Thyroid gland (tissue), 4 donors: ENCODE measurements at regions not wholly inside any gene's neighbourhood (a gene's known extent, or its start where the extent isn't known, plus 50 kb on each side); places are given as distances from the start of the nearest gene placed in this dataset.

ENCODE experiments used
- DNase-seq, 2 donors: peaks; one replicate each; pipeline ENCODE4 v3.0.0-alpha.2; 2019
- H3K27ac ChIP-seq, 3 donors: fragments of 200-600 bp; sonication (generic); 1 replicate in 2 of 3; 2 replicates in 1 of 3; pipeline ENCODE4 v1.5.1; 2016 to 2019; ENCODE audit warnings: mild to moderate bottlenecking in 1 of 3, moderate library complexity in 1 of 3
- H3K27me3 ChIP-seq: fragments of 200-600 bp; sonication (generic); one replicate; pipeline ENCODE4 v1.5.1; 2019
- H3K36me3 ChIP-seq, 2 donors: fragments of 200-600 bp; sonication (generic); one replicate each; pipeline ENCODE4 v1.5.1; 2016 to 2019
- H3K4me1 ChIP-seq, 2 donors: fragments of 200-600 bp; sonication (generic); one replicate each; pipeline ENCODE4 v1.5.1; 2017 to 2019
- H3K4me3 ChIP-seq, 3 donors: fragments of 200-600 bp; sonication (generic); replicated peaks in 1 of 3; 1 replicate in 2 of 3; 2 replicates in 1 of 3; pipeline ENCODE4 v1.5.1; 2016; ENCODE audit warnings: mild to moderate bottlenecking in 1 of 3
- H3K9me3 ChIP-seq: fragments of 200-600 bp; sonication (generic); one replicate; pipeline ENCODE4 v1.5.1; 2017
- POLR2A ChIP-seq, 2 donors: fragments of 450-650 bp; IDR thresholded peaks; one replicate each; pipeline ENCODE4 v1.6.1; 2017; ENCODE audit warnings: antibody characterized with exemption in 2 of 2, mild to moderate bottlenecking in 2 of 2, moderate library complexity in 1 of 2
- WGBS, 2 donors: methylation state at CpG; one replicate each; pipeline ENCODE4 v1.1.5; 2017; 5-methylcytosine and 5-hydroxymethylcytosine counted together
- intact Hi-C: fragments of 100-400 bp; cut with DNase I; formaldehyde crosslinking; loops from one replicate; pipeline ENCODE4 v1.15.1; 2023
- TF ChIP-seq, protein P1 (sequence below), 6 experiments: fragments of 200-600 bp in 3 of 6; fragments of 450-650 bp in 3 of 6; sonication (generic) in 3 of 6; IDR thresholded peaks; one replicate each; pipeline ENCODE4 v1.5.1; 2016 to 2019; ENCODE audit warnings: antibody characterized with exemption in 6 of 6, mild to moderate bottlenecking in 2 of 6, inconsistent platforms in 1 of 6, moderate library complexity in 1 of 6

DNA sequence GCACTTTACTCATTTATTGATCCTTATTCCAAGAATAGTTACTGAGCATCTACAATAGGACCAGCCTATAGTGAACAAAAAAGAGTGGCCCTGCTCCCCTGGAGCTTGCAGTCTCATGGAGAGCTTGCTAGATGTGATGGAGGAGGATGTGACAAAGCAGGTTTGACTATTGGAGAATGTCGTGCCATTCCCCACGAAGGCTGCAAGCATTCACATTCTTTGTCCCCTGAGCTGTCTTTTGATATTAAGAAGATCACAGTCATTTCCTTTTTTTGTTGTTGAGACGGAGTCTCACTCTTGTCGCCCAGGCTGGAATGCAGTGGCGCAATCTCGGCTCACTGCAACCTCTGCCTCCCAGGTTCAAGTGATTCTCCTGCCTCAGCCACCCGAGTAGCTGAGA is 115.0 kb upstream of the ADAMTS18 start:
- Histone ChIP-seq H3K27me3 (no peaks in the 10 kb centered on the region), H3K36me3 (no peaks in the 10 kb centered on the region), H3K4me1 (peaks cover 16 to 24% of the 10 kb centered on the region in 2 donors), H3K4me3 (no peak overlapping the region), H3K9me3 (no peaks in the 10 kb centered on the region), H3K27ac (no peak overlapping the region)
- intact Hi-C loops = no loop called here
- TF ChIP-seq POLR2A (IDR thresholded peaks at IDR 0.05) = no peak
- TF ChIP-seq, protein P1, sequence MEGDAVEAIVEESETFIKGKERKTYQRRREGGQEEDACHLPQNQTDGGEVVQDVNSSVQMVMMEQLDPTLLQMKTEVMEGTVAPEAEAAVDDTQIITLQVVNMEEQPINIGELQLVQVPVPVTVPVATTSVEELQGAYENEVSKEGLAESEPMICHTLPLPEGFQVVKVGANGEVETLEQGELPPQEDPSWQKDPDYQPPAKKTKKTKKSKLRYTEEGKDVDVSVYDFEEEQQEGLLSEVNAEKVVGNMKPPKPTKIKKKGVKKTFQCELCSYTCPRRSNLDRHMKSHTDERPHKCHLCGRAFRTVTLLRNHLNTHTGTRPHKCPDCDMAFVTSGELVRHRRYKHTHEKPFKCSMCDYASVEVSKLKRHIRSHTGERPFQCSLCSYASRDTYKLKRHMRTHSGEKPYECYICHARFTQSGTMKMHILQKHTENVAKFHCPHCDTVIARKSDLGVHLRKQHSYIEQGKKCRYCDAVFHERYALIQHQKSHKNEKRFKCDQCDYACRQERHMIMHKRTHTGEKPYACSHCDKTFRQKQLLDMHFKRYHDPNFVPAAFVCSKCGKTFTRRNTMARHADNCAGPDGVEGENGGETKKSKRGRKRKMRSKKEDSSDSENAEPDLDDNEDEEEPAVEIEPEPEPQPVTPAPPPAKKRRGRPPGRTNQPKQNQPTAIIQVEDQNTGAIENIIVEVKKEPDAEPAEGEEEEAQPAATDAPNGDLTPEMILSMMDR (IDR thresholded peaks at IDR 0.05) = no peak
- 85 to 86% methylated on average over 7 of the region's 7 CpGs for WGBS, 2 donors
- DNase-seq = no peak

DNA sequence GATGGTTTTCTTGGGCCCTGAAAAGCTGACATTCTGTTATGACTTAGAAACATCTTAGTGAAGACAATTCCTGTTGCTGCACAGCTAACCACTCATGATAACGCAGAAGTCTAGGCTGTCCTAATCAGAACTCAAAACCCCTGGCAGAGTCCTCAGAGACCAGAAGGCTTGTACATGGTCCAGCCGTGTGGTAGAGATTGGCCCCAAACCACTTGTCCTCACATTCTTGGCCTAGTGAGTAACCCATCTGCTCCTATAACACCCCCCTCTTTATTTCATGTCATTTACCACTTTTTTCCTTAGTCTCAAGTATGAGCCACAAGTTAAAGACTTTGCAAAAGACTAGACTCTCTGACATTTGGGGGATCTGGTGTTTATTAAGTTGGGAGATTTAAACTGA is 116.5 kb upstream of the ADAMTS18 start:
- H3K4me3 ChIP-seq = no peak overlapping the region
- H3K36me3 ChIP-seq = no peaks in the 10 kb centered on the region
- DNase-seq = no peak
- no peaks in the 10 kb centered on the region for H3K9me3 ChIP-seq
- intact Hi-C loops = no loop called here
- TF ChIP-seq, protein P1 (IDR thresholded peaks at IDR 0.05) = no peak
- TF ChIP-seq POLR2A (IDR thresholded peaks at IDR 0.05) = no peak
- no peak overlapping the region for H3K27ac ChIP-seq
- H3K27me3 ChIP-seq = no peaks in the 10 kb centered on the region
- peaks cover 28 to 35% of the 10 kb centered on the region in 2 donors for H3K4me1 ChIP-seq
- WGBS, 2 donors = 87 to 88% methylated on average over 2 of the region's 2 CpGs

DNA sequence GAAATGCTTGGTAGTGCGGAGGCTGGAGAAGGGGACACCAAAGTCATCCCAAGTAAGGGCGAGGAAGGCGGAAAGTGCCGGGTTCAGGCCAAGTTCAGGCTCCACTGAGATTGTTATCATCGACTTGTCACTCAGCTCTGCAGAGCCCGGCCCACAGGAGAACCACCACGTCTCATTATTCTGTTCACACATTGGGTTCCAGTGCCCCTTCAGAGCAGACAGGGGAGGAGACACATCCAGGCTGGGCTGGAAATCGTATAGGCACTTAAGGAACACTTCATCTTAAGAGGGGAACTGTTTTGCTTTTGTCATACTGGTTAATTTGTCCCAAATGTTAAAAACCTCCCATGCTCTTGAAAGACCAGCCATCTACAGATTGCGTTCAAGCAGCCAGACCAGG is 118.3 kb upstream of the ADAMTS18 start:
- intact Hi-C loops = no loop called here
- Histone ChIP-seq H3K27ac (peak overlapping the region in 1 of 3 donors; percentile 6), H3K27me3 (no peaks in the 10 kb centered on the region), H3K4me1 (peaks cover 32 to 43% of the 10 kb centered on the region in 2 donors), H3K36me3 (no peaks in the 10 kb centered on the region), H3K4me3 (no peak overlapping the region), H3K9me3 (no peaks in the 10 kb centered on the region)
- 19 to 40% methylated on average over 9 of the region's 9 CpGs for WGBS, 2 donors
- DNase-seq = peak; percentile 65 to 76
- TF ChIP-seq, protein P1 (IDR thresholded peaks at IDR 0.05) = no peak
- no peak for TF ChIP-seq POLR2A (IDR thresholded peaks at IDR 0.05)

DNA sequence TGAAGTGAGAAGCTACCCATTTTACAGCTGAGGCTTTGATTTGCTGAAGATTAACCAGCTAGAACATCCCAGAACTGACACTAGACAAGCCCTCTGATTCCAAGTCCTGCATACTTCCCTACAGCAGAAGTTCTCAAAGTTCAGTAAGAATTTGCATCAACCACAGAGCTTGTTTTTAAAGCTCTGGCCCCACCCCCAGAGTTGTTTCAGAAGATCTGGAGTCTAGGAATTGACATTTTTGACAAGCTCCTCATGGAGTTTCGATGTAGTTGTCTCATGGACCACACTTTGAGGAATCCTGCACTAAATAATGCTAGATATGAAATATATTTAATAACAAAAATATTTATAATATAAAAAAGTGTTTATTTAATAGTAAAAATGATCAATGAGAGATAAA is 120.3 kb upstream of the ADAMTS18 start:
- H3K9me3 ChIP-seq = no peaks in the 10 kb centered on the region
- no peaks in the 10 kb centered on the region for H3K27me3 ChIP-seq
- H3K4me1 ChIP-seq = peaks cover 32 to 43% of the 10 kb centered on the region in 2 donors
- 63 to 87% methylated on average over 1 of the region's 1 CpG for WGBS, 2 donors
- peak in 1 of 2 donors; percentile 19 for DNase-seq
- TF ChIP-seq, protein P1 (IDR thresholded peaks at IDR 0.05) = no peak
- no peak for TF ChIP-seq POLR2A (IDR thresholded peaks at IDR 0.05)
- peak overlapping the region; percentile 15 to 75 (median 69) for H3K27ac ChIP-seq
- intact Hi-C loops = no loop called here
- H3K36me3 ChIP-seq = no peaks in the 10 kb centered on the region
- H3K4me3 ChIP-seq = no peak overlapping the region

DNA sequence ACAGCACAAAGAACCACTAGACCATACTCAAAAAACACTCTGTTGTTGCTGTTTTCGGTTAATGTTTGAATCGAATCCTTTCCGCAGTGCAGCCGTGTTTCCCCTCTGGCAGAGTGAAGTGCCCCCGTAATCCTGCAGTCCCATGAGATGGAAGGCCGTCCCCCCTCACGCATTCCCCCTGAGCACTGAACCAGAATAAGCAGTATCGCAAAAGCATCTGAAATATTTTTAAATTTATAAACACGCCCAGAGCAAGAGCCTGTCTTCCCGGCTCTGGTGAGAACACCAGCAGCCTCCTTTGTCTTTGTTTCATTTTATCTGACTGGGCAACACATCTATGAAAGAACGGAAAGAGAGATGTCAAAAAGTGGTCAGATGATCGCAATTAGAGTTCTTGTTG is 121.0 kb upstream of the ADAMTS18 start:
- H3K36me3 ChIP-seq = no peaks in the 10 kb centered on the region
- H3K4me1 ChIP-seq = peaks cover 32 to 43% of the 10 kb centered on the region in 2 donors
- intact Hi-C loops = no loop called here
- H3K4me3 ChIP-seq = no peak overlapping the region
- DNase-seq = peak; percentile 53 to 60
- WGBS, 2 donors = 23 to 26% methylated on average over 12 of the region's 12 CpGs
- H3K9me3 ChIP-seq = no peaks in the 10 kb centered on the region
- TF ChIP-seq, protein P1 (IDR thresholded peaks at IDR 0.05) = no peak
- TF ChIP-seq POLR2A (IDR thresholded peaks at IDR 0.05) = no peak
- no peaks in the 10 kb centered on the region for H3K27me3 ChIP-seq
- peak overlapping the region; percentile 19 to 75 (median 69) for H3K27ac ChIP-seq
